GM19238 (cell line): ENCODE measurements at regions not wholly inside any gene's neighbourhood (a gene's known extent, or its start where the extent isn't known, plus 50 kb on each side); places are given as distances from the start of the nearest gene placed in this dataset.

Experiments
- DNase-seq: peaks from one replicate; pipeline ENCODE4 v3.0.0; 2011; ENCODE audit warnings: low spot score; ENCODE audit not compliant: insufficient read length

DNA sequence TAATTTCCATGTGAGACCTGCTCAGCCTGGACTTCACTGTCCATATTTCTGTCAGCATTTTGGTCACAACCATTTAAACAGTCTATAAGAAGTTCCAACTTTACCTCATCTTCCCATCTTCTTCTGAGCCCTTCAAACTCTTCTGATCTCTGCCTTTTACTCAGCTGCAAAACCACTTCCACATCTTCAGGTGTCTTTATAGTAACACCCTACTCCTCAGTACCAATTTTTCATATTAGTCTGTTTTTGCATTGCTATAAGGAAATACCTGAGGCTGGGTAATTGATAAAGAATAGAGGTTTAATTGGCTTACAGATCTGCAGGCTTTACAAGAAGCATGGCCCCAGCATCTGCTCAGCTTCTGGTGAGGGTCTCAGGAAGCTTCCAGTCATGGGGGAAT is 1648.9 kb upstream of the SLC10A2 start:
- DNase-seq: no peak

DNA sequence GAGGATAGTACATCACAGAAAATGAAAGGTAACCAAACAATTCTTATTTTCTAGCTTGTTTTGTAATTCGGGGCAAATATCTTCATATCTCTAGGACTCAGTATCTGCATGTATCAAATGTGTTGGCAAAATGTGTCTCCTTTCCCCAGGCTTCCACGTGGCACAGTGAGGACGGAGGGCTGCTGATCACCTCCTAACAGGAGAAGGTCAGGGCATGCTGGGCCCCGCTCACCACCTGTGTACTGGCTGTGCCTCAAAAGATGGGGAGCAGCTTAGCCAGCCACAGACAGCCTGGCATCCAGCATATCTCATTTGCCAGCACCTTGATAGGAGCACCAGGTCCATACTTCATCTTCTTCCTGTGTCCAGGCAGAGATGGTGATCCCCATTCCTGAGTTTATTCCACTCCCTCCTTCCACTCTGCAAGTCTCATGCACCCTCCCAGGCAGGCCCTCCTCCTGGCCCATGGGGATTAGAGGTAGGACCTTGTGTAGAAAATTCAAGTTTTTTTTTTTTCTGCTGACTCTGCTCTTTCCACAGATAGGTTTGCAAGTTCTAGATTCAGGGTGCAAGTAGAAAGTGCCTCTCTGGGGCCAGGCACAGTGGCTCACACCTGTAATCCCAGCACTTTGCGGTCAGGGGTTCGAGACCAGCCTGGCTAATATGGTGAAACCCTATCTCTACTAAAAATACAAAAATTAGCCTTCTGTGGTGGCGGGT is 1639.0 kb upstream of the SLC10A2 start:
- DNase-seq: no peak

DNA sequence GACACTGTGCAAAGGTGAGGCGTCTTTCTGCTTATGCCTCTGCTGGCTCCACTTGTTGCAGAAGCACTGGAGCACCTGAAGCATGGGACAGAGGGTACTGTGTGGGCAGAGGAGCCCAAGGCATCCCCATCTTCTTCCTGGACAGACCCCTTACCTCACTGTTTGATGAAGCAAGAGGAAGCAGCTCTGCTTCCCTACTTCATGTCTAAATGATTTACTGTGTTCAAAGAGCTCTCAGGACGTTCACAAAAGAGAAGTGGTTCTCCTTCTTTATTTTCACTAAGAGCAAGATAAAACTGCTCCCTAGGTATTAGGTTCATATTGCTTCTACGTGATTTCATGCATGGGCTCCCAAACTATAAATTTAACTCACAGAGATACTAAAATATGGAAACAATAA is 1635.4 kb upstream of the SLC10A2 start:
- no peak for DNase-seq

DNA sequence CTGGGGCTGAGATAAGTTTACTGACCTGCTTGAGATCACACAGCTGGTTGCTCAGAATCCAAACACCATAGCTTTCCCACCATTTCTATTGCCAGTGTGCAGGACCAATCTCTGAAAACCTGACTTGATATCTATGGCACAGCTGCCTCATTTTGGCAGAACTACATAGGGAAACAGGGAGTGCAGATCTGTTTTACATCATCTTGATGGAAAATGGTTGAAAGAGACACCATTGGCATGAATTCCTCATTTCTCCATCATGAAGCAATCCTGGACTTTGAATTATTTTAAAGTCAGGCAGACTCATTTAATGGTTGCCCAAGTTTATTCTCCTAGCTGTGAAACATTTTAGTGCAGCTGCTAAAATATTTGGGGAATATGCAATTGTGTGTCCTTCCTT is 1628.2 kb upstream of the SLC10A2 start:
- DNase-seq: no peak

DNA sequence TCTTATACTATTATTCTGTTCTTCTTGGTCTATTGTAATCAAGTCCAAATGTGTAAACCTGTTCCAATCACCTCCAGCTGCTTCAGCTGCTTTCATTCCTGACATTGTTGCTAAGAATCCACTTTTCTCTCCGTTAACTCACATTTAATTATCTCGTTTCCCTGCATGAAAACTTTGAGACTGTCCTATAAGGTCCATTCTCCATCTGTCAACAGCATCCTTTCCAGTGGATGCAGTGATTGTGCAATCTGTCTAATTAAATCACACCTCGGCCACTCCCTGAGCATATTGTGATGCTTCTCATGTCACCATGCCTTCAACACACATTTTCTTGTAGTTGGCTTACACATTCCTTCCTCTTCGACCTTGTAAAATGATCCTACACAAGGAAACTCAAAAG is 1626.9 kb upstream of the SLC10A2 start:
- DNase-seq: no peak

DNA sequence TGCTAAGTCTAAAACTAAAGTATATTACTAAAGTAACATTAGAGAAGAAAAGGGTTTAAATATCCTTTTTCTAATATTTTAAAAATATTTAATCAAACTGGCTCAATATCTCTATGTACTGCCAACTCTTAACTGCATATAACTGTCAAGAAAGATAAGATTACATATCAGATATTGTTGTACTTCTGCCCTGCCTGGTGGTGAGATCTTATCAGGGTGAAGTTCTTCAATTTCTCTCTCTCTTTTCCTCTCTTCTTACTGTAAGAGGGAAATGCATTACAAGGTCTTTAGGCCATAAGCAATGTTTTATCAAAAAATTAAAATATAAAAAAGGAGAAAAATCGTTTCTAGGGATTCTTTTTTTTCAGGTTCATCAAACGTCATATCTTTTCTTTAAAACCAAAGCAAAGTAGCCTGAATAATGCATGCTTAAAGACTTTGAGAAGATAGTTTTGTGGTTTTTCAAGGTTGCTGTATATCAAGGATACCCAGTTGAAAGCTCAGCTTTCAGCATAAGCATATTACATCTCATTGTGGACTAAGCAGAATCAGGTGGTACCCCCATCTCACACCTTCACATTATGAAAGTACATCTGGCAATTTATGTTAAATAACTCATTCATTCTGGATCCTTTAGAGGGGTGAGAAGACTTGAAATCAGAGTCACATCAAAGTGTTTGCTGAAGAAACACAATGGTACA is 1625.7 kb upstream of the SLC10A2 start:
- no peak for DNase-seq

DNA sequence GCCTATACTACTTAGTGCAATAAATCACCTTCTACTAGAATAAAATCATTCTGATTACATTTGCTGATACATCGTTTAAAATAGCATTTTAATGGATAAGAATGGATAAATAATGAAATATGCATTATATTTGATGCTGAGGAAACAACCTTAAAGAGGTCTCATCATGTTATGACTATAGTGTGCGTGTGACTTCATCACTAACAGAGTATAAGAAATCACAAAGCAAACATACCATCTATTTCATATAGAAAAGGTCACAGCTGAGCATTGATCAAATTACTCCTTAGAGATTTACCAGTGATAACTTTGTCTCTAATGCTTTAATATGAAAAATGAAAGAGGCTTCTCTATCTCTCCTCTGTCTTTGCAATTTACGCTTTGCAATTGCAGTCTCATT is 1620.3 kb upstream of the SLC10A2 start:
- no peak for DNase-seq

DNA sequence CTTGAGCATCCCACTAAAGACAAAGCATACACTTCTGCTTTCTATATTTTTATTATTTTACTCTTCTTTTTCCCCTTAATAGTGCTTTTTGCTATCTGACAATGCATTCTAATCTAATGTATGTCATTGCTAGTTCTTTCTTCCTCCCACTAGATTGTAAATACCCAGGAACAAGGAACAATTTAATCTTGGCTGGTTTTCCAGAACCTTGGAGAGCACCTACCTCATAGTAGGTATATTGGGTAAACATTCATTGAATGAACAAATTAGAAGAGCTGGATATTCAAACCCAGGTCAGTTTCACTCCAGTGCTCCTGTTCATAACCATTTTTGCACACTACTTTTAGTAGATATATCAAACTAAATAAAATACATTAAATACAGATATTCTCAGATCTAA is 1617.6 kb upstream of the SLC10A2 start:
- DNase-seq: no peak

- no peak for DNase-seq
These were observed 1611.9 kb upstream of the SLC10A2 start for GRCh38 chr13:104678161-104678560.

DNA sequence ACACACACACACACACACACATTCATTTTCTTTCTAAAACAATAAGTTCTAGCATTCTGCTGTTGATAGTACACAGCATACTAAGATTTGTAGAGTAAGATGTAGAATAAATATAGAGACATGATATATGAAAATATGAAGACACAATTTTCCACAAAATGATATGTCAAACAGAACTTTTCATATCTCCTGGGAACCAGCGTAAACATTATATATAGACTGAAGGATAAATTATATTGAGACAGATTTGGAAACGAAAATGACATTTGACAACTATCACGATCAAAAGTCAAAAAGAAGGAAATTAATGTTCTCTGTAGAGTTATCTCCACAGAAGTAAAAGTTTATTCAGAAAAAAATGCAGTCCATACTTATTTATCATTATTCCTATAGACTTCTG is 1605.7 kb upstream of the SLC10A2 start:
- no peak for DNase-seq

GRCh38 chr13:104657196-104657595 is 1591.0 kb upstream of the SLC10A2 start:
- no peak for DNase-seq

GRCh38 chr13:104650431-104650830 is 1584.2 kb upstream of the SLC10A2 start:
- no peak for DNase-seq

- DNase-seq: no peak
These were observed 1582.1 kb upstream of the SLC10A2 start for GRCh38 chr13:104648291-104648690.

DNA sequence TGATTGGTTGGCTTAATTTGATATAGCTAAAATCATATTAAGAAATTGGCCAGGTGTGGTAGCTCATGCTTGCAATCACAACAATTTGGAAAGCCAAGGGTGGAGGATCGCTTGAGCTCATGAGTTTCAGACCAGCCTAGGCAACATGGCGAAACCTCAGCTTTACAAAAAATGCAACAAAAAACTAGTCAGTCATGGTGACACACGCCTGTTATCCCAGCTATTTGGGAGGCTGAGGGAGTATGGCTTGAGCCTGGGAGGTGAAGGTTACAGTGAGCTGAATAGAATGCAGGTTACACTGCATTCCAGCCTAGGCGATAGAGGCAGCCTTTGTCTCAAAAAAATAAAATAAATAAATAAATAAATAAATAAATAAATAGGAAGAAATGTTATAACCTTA is 1579.6 kb upstream of the SLC10A2 start:
- DNase-seq: no peak

- DNase-seq: no peak
These were observed 1575.1 kb upstream of the SLC10A2 start for GRCh38 chr13:104641309-104641708.

DNA sequence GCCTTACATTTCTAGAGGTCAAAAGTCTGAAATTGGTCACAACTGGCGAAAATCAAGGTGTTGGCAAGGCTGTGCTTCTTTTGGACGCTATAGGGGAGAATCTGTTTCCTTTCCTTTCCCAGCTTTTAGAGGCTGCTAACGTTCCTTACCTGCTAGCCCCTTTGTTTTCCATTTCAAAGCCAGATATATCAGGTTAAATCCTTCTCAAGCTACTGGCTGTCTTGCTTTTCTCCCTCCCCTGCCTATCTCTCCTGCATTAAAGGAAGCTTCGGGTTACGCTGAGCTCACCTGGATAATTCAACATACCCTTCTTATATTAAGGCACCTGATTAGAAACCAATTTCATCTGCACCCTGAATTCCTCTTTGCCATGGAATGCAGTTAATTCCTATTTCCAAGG is 1569.7 kb upstream of the SLC10A2 start:
- no peak for DNase-seq

GRCh38 chr13:104634016-104634415 is 1567.8 kb upstream of the SLC10A2 start:
- DNase-seq: no peak

- DNase-seq: no peak
These were observed 1566.5 kb upstream of the SLC10A2 start for GRCh38 chr13:104632736-104633135.

- no peak for DNase-seq
These were observed 1559.0 kb upstream of the SLC10A2 start for GRCh38 chr13:104625201-104625600.

- no peak for DNase-seq
These were observed 1550.8 kb upstream of the SLC10A2 start for GRCh38 chr13:104616990-104617389.

DNA sequence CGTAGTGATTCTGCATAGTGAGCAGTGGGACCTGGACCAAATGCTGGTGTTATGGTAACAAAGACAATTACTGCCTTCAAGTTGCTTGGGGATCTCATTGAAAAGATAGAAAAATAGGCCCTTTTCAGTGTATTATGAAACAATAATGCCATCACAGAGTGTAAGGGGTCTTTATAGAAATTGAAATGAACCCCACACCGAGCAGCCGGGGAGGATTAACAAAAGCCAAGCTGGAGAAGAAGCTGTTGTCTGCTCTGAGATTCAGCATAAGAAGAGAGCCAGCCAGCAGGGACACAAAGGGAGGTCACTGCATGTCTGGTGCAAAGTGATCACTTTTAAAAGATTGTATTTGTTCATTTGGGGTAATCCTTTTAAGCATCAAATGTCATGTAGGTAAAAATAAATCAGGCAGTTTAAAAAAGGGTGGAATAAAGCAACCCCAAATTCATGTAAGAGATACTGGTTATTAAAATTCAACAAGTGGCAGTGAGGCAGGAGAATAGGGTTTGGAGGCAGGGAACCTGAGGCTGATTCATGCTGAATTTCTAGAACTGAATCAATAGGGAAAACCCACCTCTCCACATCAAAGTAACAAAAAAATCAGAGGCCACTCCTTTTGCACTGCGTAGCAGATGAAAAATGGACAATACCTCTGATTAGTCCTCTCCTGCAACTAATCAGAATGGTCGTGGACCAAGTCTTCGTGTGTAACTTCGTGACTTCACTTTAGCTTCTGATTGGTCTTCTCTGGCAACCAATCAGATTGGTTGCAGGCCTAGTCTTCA is 1548.3 kb upstream of the SLC10A2 start:
- no peak for DNase-seq

DNA sequence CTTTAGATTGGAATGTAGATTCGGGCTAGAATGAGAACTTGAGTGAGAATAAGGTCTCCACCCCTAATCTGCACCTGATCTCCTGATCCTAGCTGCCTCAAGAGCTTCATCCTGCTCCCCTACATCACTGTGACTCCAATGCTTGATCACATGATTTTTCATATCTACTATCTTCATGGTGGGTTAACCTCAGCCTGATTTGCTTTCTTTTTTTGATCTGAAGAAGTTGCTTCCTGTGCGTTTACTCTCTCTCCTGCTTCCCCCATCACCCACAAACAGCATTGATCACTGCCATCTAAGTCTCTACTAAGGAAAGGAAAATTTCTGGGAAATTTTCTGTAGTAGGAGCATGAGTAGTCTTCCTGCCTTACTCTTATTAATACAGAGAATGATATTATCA is 1542.1 kb upstream of the SLC10A2 start:
- no peak for DNase-seq
